ENCODE measurements at regions not wholly inside any gene's neighbourhood (a gene's known extent, or its start where the extent isn't known, plus 50 kb on each side); places are given as distances from the start of the nearest gene placed in this dataset.

DNA sequence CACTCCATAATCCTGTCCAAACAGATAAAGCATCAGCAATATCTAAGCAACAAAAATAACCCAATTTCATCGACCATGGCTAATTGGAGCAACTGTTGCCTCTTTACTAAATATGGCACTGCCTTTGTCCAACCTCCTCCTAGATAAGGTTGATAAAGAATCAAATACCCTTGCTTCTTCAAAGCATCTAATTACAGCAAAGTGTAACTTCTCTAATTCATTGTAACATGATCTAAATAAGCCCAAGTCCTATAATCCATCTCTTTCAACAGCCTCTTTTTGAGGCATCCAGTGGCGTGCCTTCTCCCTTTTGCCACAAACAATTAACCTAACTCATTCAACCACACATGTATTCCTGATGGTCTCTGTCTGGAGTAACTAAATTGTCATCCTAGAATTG lies 81.7 kb upstream of the KLHL1 start:
- H3K9me3 Mint-ChIP-seq, result peaks cover 0 to 10% of the 10 kb centered on the region in 2 donors
- no peak overlapping the region for H3K27ac Mint-ChIP-seq
- H3K4me1 Mint-ChIP-seq, result no peaks in the 10 kb centered on the region
- no peak overlapping the region for H3K4me3 Mint-ChIP-seq
- no peak for ATAC-seq
- no peaks in the 10 kb centered on the region for H3K27me3 Mint-ChIP-seq
- DNase-seq, result no peak

DNA sequence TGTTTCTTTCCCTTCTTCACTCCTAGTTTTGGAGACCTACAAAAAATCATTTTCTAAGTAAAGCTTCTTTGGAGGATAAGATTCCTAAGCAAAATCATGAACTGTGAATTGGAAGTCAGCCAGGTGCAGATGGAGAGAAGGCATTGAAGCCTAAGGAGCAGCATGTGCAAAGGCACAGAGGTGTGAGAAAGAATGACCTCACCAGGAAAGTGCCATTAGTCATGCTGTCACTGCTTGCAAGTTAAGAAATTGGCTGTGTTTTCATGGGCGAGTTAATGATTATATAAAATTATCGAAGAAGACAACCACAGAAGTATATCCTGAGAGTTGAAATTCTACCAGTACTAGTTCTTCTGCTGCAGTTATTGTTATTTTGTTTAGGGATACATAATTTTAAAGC lies 80.3 kb upstream of the KLHL1 start:
- DNase-seq (no peak), ATAC-seq (no peak)
- H3K9me3 Mint-ChIP-seq, result no peaks in the 10 kb centered on the region
- no peaks in the 10 kb centered on the region for H3K27me3 Mint-ChIP-seq
- H3K27ac Mint-ChIP-seq, result no peak overlapping the region
- H3K4me1 Mint-ChIP-seq, result no peaks in the 10 kb centered on the region
- no peak overlapping the region for H3K4me3 Mint-ChIP-seq

DNA sequence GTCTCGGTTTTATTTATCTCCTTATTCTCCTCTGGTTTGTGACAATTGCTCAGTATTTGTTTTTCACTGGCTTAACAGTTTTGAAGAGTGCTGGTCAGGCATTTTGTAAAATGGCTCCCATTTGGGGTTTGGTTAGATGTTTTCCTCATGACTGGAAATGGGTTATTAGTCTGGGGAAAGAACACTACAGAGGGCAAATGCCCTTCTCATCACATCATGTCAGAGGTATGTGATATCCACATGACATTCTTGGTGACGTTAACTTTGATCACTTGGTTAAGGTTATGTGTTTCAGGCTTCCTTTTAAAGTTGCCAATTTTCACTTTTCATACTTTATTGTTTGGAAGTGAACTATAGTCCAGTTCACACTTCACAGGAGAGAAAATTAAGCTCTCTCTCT lies 74.8 kb upstream of the KLHL1 start:
- no peaks in the 10 kb centered on the region for H3K27me3 Mint-ChIP-seq
- H3K27ac Mint-ChIP-seq, result no peak overlapping the region
- DNase-seq (no peak), ATAC-seq (no peak)
- H3K9me3 Mint-ChIP-seq, result no peaks in the 10 kb centered on the region
- H3K4me3 Mint-ChIP-seq, result no peak overlapping the region
- H3K4me1 Mint-ChIP-seq, result no peaks in the 10 kb centered on the region

Data from stimulated activated naive CD8-positive, alpha-beta T cell treated with anti-CD3 and anti-CD28 coated beads, Interleukin-15, amount 100 ng/mL, for 72 hours (primary cell).